Calu3 (cell line): ENCODE measurements at regions not wholly inside any gene's neighbourhood (a gene's known extent, or its start where the extent isn't known, plus 50 kb on each side); places are given as distances from the start of the nearest gene placed in this dataset.

Experiments used
- BruUV-seq: library from RNA; stranded (reverse); fragments of 400-500 nt; replicated peaks from 2 replicates; lab custom pipeline; 2021; lab: Mats Ljungman, UMichigan
- CTCF ChIA-PET: fragments of 300-600 bp; sonication (Branson Sonifier 250); formaldehyde crosslinking; loops from one replicate; lab custom pipeline; 2022; ENCODE audit warnings: antibody characterized with exemption; lab: Charles Lee
- DNase-seq: peaks from one replicate; pipeline ENCODE4 v3.0.0; 2022
- H3K27ac Mint-ChIP-seq: one replicate; pipeline ENCODE4 v1.8.0; 2022; ENCODE audit warnings: mixed read lengths; ENCODE audit not compliant: unreplicated experiment
- H3K27me3 Mint-ChIP-seq: one replicate; pipeline ENCODE4 v1.8.0; 2022; ENCODE audit warnings: mixed read lengths; ENCODE audit not compliant: unreplicated experiment
- H3K36me3 Mint-ChIP-seq: one replicate; pipeline ENCODE4 v1.8.0; 2022; ENCODE audit warnings: mild to moderate bottlenecking, moderate library complexity, mixed read lengths; ENCODE audit not compliant: insufficient read depth, unreplicated experiment
- H3K4me1 Mint-ChIP-seq: one replicate; pipeline ENCODE4 v1.8.0; 2022; ENCODE audit warnings: mild to moderate bottlenecking, low read depth, mixed read lengths; ENCODE audit not compliant: unreplicated experiment
- H3K4me3 Mint-ChIP-seq: one replicate; pipeline ENCODE4 v1.8.0; 2022; ENCODE audit warnings: mild to moderate bottlenecking, low read depth, moderate library complexity, mixed read lengths; ENCODE audit not compliant: unreplicated experiment
- H3K9me3 Mint-ChIP-seq: one replicate; pipeline ENCODE4 v1.8.0; 2022; ENCODE audit warnings: low read depth, mixed read lengths; ENCODE audit not compliant: unreplicated experiment
- intact Hi-C: fragments of 100-400 bp; cut with micrococcal nuclease; formaldehyde crosslinking; loops from one replicate; pipeline ENCODE4 v1.10.0; 2022; ENCODE audit not compliant: unreplicated experiment
- TF ChIP-seq, protein P1 (sequence below): fragments of 200-600 bp; IDR thresholded peaks from one replicate; pipeline ENCODE4 v1.8.0; 2022; ENCODE audit warnings: antibody characterized with exemption; ENCODE audit not compliant: unreplicated experiment

DNA sequence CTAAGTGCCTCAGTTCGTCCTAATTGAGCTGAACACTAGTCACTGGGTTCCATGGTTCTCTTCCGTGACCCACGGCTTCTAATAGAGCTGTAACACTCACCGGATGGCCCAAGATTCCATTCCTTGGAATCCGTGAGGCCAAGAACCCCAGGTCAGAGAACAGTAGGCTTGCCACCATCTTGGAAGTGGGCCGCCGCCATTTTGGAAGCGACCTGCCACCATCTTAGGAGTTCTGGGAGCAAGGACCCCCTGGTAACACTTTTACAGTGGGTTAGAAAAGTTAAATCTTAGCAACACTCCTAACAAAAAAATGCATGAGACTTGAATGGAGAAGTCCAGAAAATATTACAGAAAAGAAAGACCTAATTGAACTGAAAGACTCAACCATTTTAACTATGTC is 84.5 kb downstream of the TMEM18 start:
- CTCF ChIA-PET = no interaction called here
- no TSS peak for BruUV-seq
- H3K27ac Mint-ChIP-seq = no peak overlapping the region
- no peaks in the 10 kb centered on the region for H3K4me1 Mint-ChIP-seq
- TF ChIP-seq, protein P1, sequence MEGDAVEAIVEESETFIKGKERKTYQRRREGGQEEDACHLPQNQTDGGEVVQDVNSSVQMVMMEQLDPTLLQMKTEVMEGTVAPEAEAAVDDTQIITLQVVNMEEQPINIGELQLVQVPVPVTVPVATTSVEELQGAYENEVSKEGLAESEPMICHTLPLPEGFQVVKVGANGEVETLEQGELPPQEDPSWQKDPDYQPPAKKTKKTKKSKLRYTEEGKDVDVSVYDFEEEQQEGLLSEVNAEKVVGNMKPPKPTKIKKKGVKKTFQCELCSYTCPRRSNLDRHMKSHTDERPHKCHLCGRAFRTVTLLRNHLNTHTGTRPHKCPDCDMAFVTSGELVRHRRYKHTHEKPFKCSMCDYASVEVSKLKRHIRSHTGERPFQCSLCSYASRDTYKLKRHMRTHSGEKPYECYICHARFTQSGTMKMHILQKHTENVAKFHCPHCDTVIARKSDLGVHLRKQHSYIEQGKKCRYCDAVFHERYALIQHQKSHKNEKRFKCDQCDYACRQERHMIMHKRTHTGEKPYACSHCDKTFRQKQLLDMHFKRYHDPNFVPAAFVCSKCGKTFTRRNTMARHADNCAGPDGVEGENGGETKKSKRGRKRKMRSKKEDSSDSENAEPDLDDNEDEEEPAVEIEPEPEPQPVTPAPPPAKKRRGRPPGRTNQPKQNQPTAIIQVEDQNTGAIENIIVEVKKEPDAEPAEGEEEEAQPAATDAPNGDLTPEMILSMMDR = no peak
- H3K9me3 Mint-ChIP-seq = no peaks in the 10 kb centered on the region
- DNase-seq = no peak
- intact Hi-C loops = no loop called here
- no peak overlapping the region for H3K4me3 Mint-ChIP-seq
- H3K27me3 Mint-ChIP-seq = no peaks in the 10 kb centered on the region
- H3K36me3 Mint-ChIP-seq = no peaks in the 10 kb centered on the region

DNA sequence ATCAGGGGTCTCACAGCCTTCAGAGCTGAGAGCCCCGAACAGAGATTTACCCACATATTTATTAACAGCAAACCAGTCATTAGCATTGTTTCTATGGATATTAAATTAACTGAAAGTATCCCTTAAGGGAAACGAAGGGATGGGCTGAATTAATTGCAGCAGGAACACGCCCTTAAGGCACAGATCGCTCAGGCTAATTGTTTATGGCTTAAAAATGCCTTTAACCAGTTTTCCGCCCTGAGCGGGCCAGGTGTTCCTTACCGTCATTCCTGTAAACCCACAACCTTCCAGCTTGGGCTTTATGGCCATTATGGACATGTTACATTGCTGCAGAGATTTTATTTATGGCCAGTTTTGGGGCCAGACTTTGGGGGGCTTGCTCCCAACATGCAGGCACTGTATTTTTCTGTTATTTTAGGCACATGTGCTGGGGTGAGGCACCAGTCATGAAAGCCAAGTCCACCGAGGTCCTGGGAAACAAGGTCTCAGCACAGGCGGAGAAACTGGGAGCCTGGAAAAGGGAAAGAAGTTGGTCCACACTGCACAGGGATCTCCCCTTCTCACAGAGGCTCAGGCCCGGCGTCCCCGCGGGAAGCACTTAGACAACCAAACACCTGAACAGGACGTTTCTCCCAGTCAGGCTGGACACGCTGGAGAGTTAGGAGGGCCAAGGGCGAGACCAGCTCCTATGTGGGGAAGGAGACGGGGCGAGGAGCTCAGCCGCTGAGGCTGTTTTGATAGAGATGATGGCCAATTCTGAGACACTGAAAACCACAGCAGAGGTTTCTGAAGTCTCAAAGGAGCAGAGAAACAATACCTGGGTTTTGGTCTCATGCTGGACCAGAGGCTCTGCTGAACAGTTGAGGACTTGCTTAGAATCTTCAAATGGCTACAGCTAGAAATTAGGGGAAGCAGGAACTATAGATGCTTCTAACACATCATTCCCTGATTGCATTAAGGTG is 86.7 kb downstream of the TMEM18 start:
- BruUV-seq = no TSS peak
- Mint-ChIP-seq H3K36me3 (no peaks in the 10 kb centered on the region), H3K27me3 (no peaks in the 10 kb centered on the region), H3K4me1 (peaks cover 13% of the 10 kb centered on the region), H3K9me3 (no peaks in the 10 kb centered on the region), H3K4me3 (no peak overlapping the region), H3K27ac (no peak overlapping the region)
- intact Hi-C loops = no loop called here
- CTCF ChIA-PET = no interaction called here
- TF ChIP-seq, protein P1 = no peak
- no peak for DNase-seq

DNA sequence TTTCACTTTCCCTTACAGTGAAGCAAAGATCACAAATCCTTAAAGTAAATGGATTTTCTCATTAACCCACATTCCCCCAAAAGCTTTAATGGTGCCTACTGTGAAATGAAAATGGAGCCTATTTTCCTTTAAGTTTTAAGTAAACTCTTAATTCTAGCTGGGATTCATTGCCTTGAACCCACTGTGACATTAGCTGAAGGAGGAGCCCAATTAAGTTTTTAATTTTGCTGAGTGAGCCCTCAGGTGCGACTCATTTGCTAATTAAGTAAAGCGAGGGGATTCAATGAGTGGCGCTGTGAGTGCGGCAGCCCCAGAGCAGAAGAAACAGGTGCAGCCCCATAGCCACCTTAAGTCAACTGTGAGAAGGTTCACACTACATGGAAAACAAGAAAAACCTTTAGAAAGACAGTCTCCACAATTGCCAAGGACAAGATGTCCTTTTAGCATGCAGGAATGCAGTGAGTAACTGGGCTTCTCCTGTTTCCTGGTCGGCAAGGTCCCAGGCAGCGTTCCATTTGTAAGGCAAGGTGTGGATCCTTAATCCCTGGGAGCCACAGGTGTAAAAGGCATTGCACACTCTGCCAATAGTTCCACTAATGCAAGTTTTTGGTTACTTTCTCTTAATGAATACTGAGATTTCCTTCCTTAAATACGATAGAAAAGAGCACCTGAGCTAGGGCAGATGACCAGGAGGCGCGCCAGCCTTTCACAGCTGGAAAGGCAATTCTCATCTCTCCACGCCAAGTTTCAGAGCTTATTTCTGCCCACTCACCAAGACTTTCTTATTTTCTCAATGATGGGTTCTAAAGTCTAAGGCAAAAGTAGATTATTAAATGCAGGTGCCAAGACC is 87.7 kb downstream of the TMEM18 start:
- Mint-ChIP-seq H3K9me3 (no peaks in the 10 kb centered on the region), H3K36me3 (no peaks in the 10 kb centered on the region), H3K27me3 (no peaks in the 10 kb centered on the region), H3K4me1 (peaks cover 13% of the 10 kb centered on the region), H3K27ac (no peak overlapping the region), H3K4me3 (no peak overlapping the region)
- intact Hi-C loops = no loop called here
- no TSS peak for BruUV-seq
- TF ChIP-seq, protein P1 = no peak
- no peak for DNase-seq
- CTCF ChIA-PET = no interaction called here

DNA sequence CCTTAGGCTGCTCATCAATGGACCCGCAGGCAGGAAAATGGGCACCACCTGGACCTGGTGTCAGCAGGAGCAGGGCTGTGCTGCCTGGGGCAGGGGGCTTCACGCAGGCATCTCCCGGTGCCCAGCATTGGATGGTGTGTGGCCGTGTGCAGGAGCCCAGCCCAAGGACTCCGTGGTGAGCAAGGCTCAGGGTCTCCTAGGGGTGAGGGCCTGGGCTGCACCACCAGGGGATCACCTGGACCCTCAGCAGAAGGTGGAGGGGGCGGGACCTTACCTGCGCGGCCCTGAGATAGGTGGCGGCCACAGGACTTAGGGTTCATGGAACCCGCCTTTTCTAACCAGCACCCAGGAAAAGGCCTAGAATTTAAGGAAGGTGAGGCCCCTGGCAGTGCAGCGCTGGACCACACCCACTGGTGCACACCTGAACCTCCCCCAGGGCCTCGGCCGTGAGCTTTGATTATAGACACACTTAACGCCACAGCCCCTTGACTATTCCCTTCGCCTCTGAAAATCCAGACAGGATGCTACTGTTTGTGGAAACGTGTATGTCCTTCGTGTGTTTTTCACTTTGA is 89.0 kb downstream of the TMEM18 start:
- Mint-ChIP-seq H3K27me3 (no peaks in the 10 kb centered on the region), H3K36me3 (no peaks in the 10 kb centered on the region), H3K27ac (no peak overlapping the region), H3K4me3 (no peak overlapping the region), H3K9me3 (no peaks in the 10 kb centered on the region), H3K4me1 (peaks cover 13% of the 10 kb centered on the region)
- BruUV-seq = no TSS peak
- TF ChIP-seq, protein P1 = no peak
- DNase-seq = no peak
- intact Hi-C loops = no loop called here
- CTCF ChIA-PET = no interaction called here
